ENCODE measurements at regions not wholly inside any gene's neighbourhood (a gene's known extent, or its start where the extent isn't known, plus 50 kb on each side); places are given as distances from the start of the nearest gene placed in this dataset.

DNA sequence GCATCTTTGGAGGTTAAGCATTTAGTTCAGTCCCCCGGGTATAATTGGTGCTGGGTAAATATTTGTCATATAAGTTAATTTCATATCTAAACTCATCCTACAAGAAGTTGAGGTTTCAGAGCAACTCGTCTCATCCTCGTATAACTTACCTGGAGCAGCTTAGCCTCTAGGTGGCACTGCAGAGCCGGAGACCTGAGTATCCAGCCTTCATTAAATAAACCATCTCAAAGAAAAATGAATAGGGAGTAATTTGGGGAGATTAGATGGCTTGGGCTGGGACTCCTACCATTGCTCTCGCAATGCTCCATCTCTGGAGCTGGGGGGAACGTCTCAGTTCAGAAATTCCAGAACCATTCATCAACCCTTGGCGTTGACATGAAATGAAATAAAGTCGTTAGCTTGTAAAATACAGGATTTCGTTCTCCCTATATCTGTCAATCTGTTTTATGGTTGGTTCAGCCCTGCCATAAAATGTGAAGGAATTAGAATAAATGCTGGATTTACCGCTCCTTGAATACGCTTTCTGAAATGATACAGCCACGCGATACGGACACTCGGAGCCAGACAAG is 122.9 kb upstream of the TMEM132D start:
- H3K79me2 ChIP-seq (ENCODE audit: insufficient read depth, low read length), result no peaks in the 10 kb centered on the region
- H3K4me2 ChIP-seq (ENCODE audit: low read depth, low read length, poor library complexity, severe bottlenecking), result no peak overlapping the region
- no peaks in the 10 kb centered on the region for H3F3A ChIP-seq (ENCODE audit: insufficient read depth)
- H4K20me1 ChIP-seq (ENCODE audit: low read depth, low read length), result no peaks in the 10 kb centered on the region
- H2AFZ ChIP-seq (ENCODE audit: low read depth, low read length, severe bottlenecking), result no peak overlapping the region
- H3K4me3 ChIP-seq (ENCODE audit: insufficient read depth, low read length, poor library complexity, severe bottlenecking), result no peak overlapping the region
- no peak overlapping the region for H3K27ac ChIP-seq (ENCODE audit: low read depth, low read length)
- H3K9ac ChIP-seq (ENCODE audit: low read length), result no peak overlapping the region
- TF ChIP-seq EZH2phosphoT487 (conservative IDR thresholded peaks at IDR 0.05; ENCODE audit: low read length), result no peak
- TF ChIP-seq, protein P1, sequence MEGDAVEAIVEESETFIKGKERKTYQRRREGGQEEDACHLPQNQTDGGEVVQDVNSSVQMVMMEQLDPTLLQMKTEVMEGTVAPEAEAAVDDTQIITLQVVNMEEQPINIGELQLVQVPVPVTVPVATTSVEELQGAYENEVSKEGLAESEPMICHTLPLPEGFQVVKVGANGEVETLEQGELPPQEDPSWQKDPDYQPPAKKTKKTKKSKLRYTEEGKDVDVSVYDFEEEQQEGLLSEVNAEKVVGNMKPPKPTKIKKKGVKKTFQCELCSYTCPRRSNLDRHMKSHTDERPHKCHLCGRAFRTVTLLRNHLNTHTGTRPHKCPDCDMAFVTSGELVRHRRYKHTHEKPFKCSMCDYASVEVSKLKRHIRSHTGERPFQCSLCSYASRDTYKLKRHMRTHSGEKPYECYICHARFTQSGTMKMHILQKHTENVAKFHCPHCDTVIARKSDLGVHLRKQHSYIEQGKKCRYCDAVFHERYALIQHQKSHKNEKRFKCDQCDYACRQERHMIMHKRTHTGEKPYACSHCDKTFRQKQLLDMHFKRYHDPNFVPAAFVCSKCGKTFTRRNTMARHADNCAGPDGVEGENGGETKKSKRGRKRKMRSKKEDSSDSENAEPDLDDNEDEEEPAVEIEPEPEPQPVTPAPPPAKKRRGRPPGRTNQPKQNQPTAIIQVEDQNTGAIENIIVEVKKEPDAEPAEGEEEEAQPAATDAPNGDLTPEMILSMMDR (IDR thresholded peaks at IDR 0.05; ENCODE audit: insufficient read depth, low read length, poor library complexity, severe bottlenecking), result peak; percentile 87
- H3K27me3 ChIP-seq (ENCODE audit: low read length), result no peaks in the 10 kb centered on the region
- no peaks in the 10 kb centered on the region for H3K9me2 ChIP-seq (replicated peaks; ENCODE audit: insufficient read depth, low read length)
- H3K36me3 ChIP-seq (ENCODE audit: low read length), result no peaks in the 10 kb centered on the region
- no peaks in the 10 kb centered on the region for H3K9me3 ChIP-seq (ENCODE audit: insufficient read depth, low read length)

DNA sequence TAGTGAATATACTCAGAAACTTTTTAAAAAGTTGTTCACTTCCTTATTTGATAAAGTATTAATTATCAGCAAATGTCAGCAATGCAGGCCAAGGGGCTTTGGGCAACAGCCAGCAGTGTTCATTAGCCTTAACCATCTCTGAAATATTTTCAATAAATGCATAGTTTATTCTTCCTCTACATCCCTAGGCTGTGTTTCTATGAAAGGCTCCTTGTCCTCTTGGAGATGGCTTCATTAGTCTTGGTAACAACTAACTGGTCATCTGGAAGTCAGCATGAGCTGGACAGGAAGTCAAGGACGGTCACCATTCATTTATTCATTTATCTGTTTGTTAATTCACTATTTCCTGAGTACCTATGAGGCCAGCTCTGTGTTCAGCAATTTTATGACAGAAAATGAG is 124.0 kb upstream of the TMEM132D start:
- TF ChIP-seq, protein P1 (IDR thresholded peaks at IDR 0.05; ENCODE audit: insufficient read depth, low read length, poor library complexity, severe bottlenecking), result no peak
- TF ChIP-seq EZH2phosphoT487 (conservative IDR thresholded peaks at IDR 0.05; ENCODE audit: low read length), result no peak
- H3K9me3 ChIP-seq (ENCODE audit: insufficient read depth, low read length), result no peaks in the 10 kb centered on the region
- no peaks in the 10 kb centered on the region for H3F3A ChIP-seq (ENCODE audit: insufficient read depth)
- H3K27ac ChIP-seq (ENCODE audit: low read depth, low read length), result no peak overlapping the region
- no peaks in the 10 kb centered on the region for H3K79me2 ChIP-seq (ENCODE audit: insufficient read depth, low read length)
- H3K4me2 ChIP-seq (ENCODE audit: low read depth, low read length, poor library complexity, severe bottlenecking), result no peak overlapping the region
- no peaks in the 10 kb centered on the region for H3K9me2 ChIP-seq (replicated peaks; ENCODE audit: insufficient read depth, low read length)
- no peaks in the 10 kb centered on the region for H4K20me1 ChIP-seq (ENCODE audit: low read depth, low read length)
- no peaks in the 10 kb centered on the region for H3K36me3 ChIP-seq (ENCODE audit: low read length)
- no peaks in the 10 kb centered on the region for H3K27me3 ChIP-seq (ENCODE audit: low read length)
- H3K9ac ChIP-seq (ENCODE audit: low read length), result no peak overlapping the region
- H3K4me3 ChIP-seq (ENCODE audit: insufficient read depth, low read length, poor library complexity, severe bottlenecking), result no peak overlapping the region
- no peak overlapping the region for H2AFZ ChIP-seq (ENCODE audit: low read depth, low read length, severe bottlenecking)

DNA sequence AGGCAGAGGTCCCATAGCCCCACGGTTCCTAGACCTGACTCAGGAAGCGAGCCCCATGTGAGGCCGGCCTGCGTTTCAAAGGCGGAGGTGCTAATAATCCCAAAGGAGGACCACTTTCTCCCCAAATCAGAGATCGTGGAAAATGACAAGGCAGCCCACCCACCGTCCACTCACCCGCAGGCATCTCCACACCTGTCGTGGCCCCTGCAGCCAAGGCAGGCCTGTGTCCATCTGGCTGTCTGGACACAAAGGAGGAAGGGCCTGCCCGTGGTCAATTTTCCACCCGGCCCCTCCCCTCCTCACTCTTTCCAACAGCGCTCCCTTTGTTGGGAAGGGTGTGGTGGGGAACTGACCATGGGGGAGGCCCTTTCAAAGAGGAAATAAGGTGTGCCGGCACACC is 125.3 kb upstream of the TMEM132D start:
- Histone ChIP-seq H3K79me2 (ENCODE audit: insufficient read depth, low read length) (no peaks in the 10 kb centered on the region), H3K27me3 (ENCODE audit: low read length) (no peaks in the 10 kb centered on the region), H3K9ac (ENCODE audit: low read length) (no peak overlapping the region), H2AFZ (ENCODE audit: low read depth, low read length, severe bottlenecking) (no peak overlapping the region), H3K36me3 (ENCODE audit: low read length) (no peaks in the 10 kb centered on the region), H4K20me1 (ENCODE audit: low read depth, low read length) (no peaks in the 10 kb centered on the region), H3K9me2 (replicated peaks; ENCODE audit: insufficient read depth, low read length) (no peaks in the 10 kb centered on the region), H3K9me3 (ENCODE audit: insufficient read depth, low read length) (no peaks in the 10 kb centered on the region), H3K27ac (ENCODE audit: low read depth, low read length) (no peak overlapping the region), H3K4me2 (ENCODE audit: low read depth, low read length, poor library complexity, severe bottlenecking) (no peak overlapping the region), H3F3A (ENCODE audit: insufficient read depth) (no peaks in the 10 kb centered on the region), H3K4me3 (ENCODE audit: insufficient read depth, low read length, poor library complexity, severe bottlenecking) (no peak overlapping the region)
- no peak for TF ChIP-seq EZH2phosphoT487 (conservative IDR thresholded peaks at IDR 0.05; ENCODE audit: low read length)
- TF ChIP-seq, protein P1 (IDR thresholded peaks at IDR 0.05; ENCODE audit: insufficient read depth, low read length, poor library complexity, severe bottlenecking), result no peak
